Neural progenitor cell (in vitro differentiated cells): ENCODE measurements at regions not wholly inside any gene's neighbourhood (a gene's known extent, or its start where the extent isn't known, plus 50 kb on each side); places are given as distances from the start of the nearest gene placed in this dataset.

Experiments used
- DNase-seq: peaks from one replicate; pipeline ENCODE4 v3.0.0-alpha.2; 2016; ENCODE audit warnings: low spot score
- H2AFZ ChIP-seq: fragments of 200-600 bp; sonication (generic); replicated peaks from 2 replicates; pipeline ENCODE4 v1.6.1; 2016; ENCODE audit warnings: antibody characterized with exemption
- H3F3A ChIP-seq: fragments of 200-600 bp; sonication (generic); 2 replicates; pipeline ENCODE4 v1.6.1; 2016; ENCODE audit warnings: antibody characterized with exemption, low read depth
- H3K27ac ChIP-seq: fragments of 200-600 bp; sonication (generic); 2 replicates; pipeline ENCODE4 v1.5.1; 2016; ENCODE audit warnings: mild to moderate bottlenecking
- H3K27me3 ChIP-seq: fragments of 200-600 bp; sonication (generic); 2 replicates; pipeline ENCODE4 v1.6.1; 2016; ENCODE audit warnings: mild to moderate bottlenecking, moderate library complexity
- H3K36me3 ChIP-seq: fragments of 200-600 bp; sonication (generic); 2 replicates; pipeline ENCODE4 v1.5.1; 2016
- H3K4me1 ChIP-seq: fragments of 200-600 bp; sonication (generic); 2 replicates; pipeline ENCODE4 v1.6.1; 2016; ENCODE audit warnings: mixed run types
- H3K4me2 ChIP-seq: fragments of 200-600 bp; sonication (generic); 2 replicates; pipeline ENCODE4 v1.6.1; 2016
- H3K4me3 ChIP-seq: fragments of 200-600 bp; sonication (generic); 2 replicates; pipeline ENCODE4 v1.5.1; 2016
- H3K79me2 ChIP-seq: fragments of 200-600 bp; sonication (generic); 2 replicates; pipeline ENCODE4 v1.6.1; 2016; ENCODE audit warnings: low read depth
- H3K9ac ChIP-seq: fragments of 200-600 bp; sonication (generic); 2 replicates; pipeline ENCODE4 v1.6.1; 2016
- H3K9me3 ChIP-seq: fragments of 200-600 bp; sonication (generic); 2 replicates; pipeline ENCODE4 v1.5.1; 2016; ENCODE audit warnings: low read depth
- H4K20me1 ChIP-seq: fragments of 200-600 bp; sonication (generic); 2 replicates; pipeline ENCODE4 v1.6.1; 2016; ENCODE audit warnings: low read depth
- H3K27ac Mint-ChIP-seq: 3 replicates; pipeline ENCODE4 v1.8.0; 2021; ENCODE audit warnings: mixed read lengths
- H3K27me3 Mint-ChIP-seq: 2 replicates; pipeline ENCODE4 v1.8.0; 2022; ENCODE audit warnings: low read depth, mild to moderate bottlenecking, inconsistent platforms, moderate library complexity, mixed read lengths; ENCODE audit not compliant: insufficient read depth
- H3K36me3 Mint-ChIP-seq: 3 replicates; pipeline ENCODE4 v1.8.0; 2021; ENCODE audit warnings: mixed read lengths
- H3K4me1 Mint-ChIP-seq: 3 replicates; pipeline ENCODE4 v1.8.0; 2021; ENCODE audit warnings: mixed read lengths
- H3K4me3 Mint-ChIP-seq: 3 replicates; pipeline ENCODE4 v1.8.0; 2021; ENCODE audit warnings: mild to moderate bottlenecking, moderate library complexity, mixed read lengths
- H3K9me3 Mint-ChIP-seq: 3 replicates; pipeline ENCODE4 v1.8.0; 2020; ENCODE audit warnings: mixed read lengths
- CTCF ChIP-seq: fragments of 200-600 bp; sonication (generic); IDR thresholded peaks from 2 replicates; pipeline ENCODE4 v1.5.1; 2017; ENCODE audit warnings: antibody characterized with exemption, mild to moderate bottlenecking
- EZH2 ChIP-seq: fragments of 200-600 bp; sonication (generic); IDR thresholded peaks from 2 replicates; pipeline ENCODE4 v1.6.1; 2017; ENCODE audit warnings: antibody characterized with exemption, mild to moderate bottlenecking, moderate library complexity
- EZH2phosphoT487 ChIP-seq: fragments of 200-600 bp; sonication (generic); IDR thresholded peaks from 2 replicates; pipeline ENCODE4 v1.6.1; 2017; ENCODE audit warnings: antibody characterized with exemption

GRCh38 chrX:149992918-149993317 is 54.6 kb upstream of the EOLA2 start:
- no peak for TF ChIP-seq EZH2
- no peak overlapping the region for H3K9ac ChIP-seq
- no peak overlapping the region for H3K27ac Mint-ChIP-seq
- H3K27me3 Mint-ChIP-seq: no peaks in the 10 kb centered on the region
- H3K79me2 ChIP-seq: no peaks in the 10 kb centered on the region
- no peak overlapping the region for H3K4me2 ChIP-seq
- H3F3A ChIP-seq: no peaks in the 10 kb centered on the region
- no peaks in the 10 kb centered on the region for H3K36me3 ChIP-seq
- H3K9me3 ChIP-seq: no peaks in the 10 kb centered on the region
- H2AFZ ChIP-seq: no peak overlapping the region
- peaks cover 4% of the 10 kb centered on the region for H3K36me3 Mint-ChIP-seq
- peaks cover 8% of the 10 kb centered on the region for H3K9me3 Mint-ChIP-seq
- no peak overlapping the region for H3K27ac ChIP-seq
- H3K4me3 ChIP-seq: no peak overlapping the region
- no peak for DNase-seq
- no peaks in the 10 kb centered on the region for H3K27me3 ChIP-seq
- H3K4me1 Mint-ChIP-seq: no peaks in the 10 kb centered on the region
- H3K4me1 ChIP-seq: peaks cover 8% of the 10 kb centered on the region
- no peak overlapping the region for H3K4me3 Mint-ChIP-seq
- H4K20me1 ChIP-seq: no peaks in the 10 kb centered on the region

- Mint-ChIP-seq H3K9me3 (peaks cover 8% of the 10 kb centered on the region), H3K36me3 (peaks cover 4% of the 10 kb centered on the region), H3K27ac (no peak overlapping the region), H3K4me3 (no peak overlapping the region), H3K27me3 (no peaks in the 10 kb centered on the region), H3K4me1 (no peaks in the 10 kb centered on the region)
- Histone ChIP-seq H3K9me3 (no peaks in the 10 kb centered on the region), H3K27me3 (no peaks in the 10 kb centered on the region), H3K4me2 (no peak overlapping the region), H4K20me1 (no peaks in the 10 kb centered on the region), H3K36me3 (no peaks in the 10 kb centered on the region), H2AFZ (no peak overlapping the region), H3F3A (no peaks in the 10 kb centered on the region), H3K9ac (no peak overlapping the region), H3K4me1 (peaks cover 8% of the 10 kb centered on the region), H3K4me3 (no peak overlapping the region), H3K27ac (no peak overlapping the region), H3K79me2 (no peaks in the 10 kb centered on the region)
- DNase-seq: no peak
- no peak for TF ChIP-seq EZH2phosphoT487
- TF ChIP-seq CTCF: no peak
- TF ChIP-seq EZH2: no peak
These were observed 55.7 kb upstream of the EOLA2 start for GRCh38 chrX:149993989-149994388.

GRCh38 chrX:149996515-149996914 is 58.2 kb upstream of the EOLA2 start:
- H3K9me3 Mint-ChIP-seq: peaks cover 8% of the 10 kb centered on the region
- H3K27ac Mint-ChIP-seq: no peak overlapping the region
- Histone ChIP-seq H2AFZ (no peak overlapping the region), H3K9ac (no peak overlapping the region), H3K4me2 (no peak overlapping the region), H4K20me1 (no peaks in the 10 kb centered on the region), H3K79me2 (no peaks in the 10 kb centered on the region), H3F3A (peaks cover 9% of the 10 kb centered on the region), H3K4me3 (no peak overlapping the region), H3K4me1 (no peaks in the 10 kb centered on the region), H3K27ac (no peak overlapping the region), H3K27me3 (no peaks in the 10 kb centered on the region), H3K9me3 (no peaks in the 10 kb centered on the region), H3K36me3 (no peaks in the 10 kb centered on the region)
- peaks cover 4% of the 10 kb centered on the region for H3K36me3 Mint-ChIP-seq
- H3K4me1 Mint-ChIP-seq: no peaks in the 10 kb centered on the region
- TF ChIP-seq EZH2: no peak
- no peak for TF ChIP-seq EZH2phosphoT487
- no peak for TF ChIP-seq CTCF
- no peaks in the 10 kb centered on the region for H3K27me3 Mint-ChIP-seq
- no peak for DNase-seq
- H3K4me3 Mint-ChIP-seq: no peak overlapping the region

GRCh38 chrX:150005027-150005426 is 66.7 kb upstream of the EOLA2 start:
- no peaks in the 10 kb centered on the region for H3K27me3 Mint-ChIP-seq
- H3K79me2 ChIP-seq: no peaks in the 10 kb centered on the region
- no peaks in the 10 kb centered on the region for H3K9me3 ChIP-seq
- TF ChIP-seq CTCF (no peak), EZH2 (no peak), EZH2phosphoT487 (no peak)
- H3K36me3 Mint-ChIP-seq: no peaks in the 10 kb centered on the region
- H2AFZ ChIP-seq: no peak overlapping the region
- H4K20me1 ChIP-seq: no peaks in the 10 kb centered on the region
- no peaks in the 10 kb centered on the region for H3K9me3 Mint-ChIP-seq
- no peaks in the 10 kb centered on the region for H3K36me3 ChIP-seq
- no peak for DNase-seq
- no peak overlapping the region for H3K9ac ChIP-seq
- H3K27me3 ChIP-seq: no peaks in the 10 kb centered on the region
- H3K4me3 ChIP-seq: no peak overlapping the region
- H3K27ac Mint-ChIP-seq: no peak overlapping the region
- H3K27ac ChIP-seq: no peak overlapping the region
- no peaks in the 10 kb centered on the region for H3K4me1 ChIP-seq
- H3K4me3 Mint-ChIP-seq: no peak overlapping the region
- no peak overlapping the region for H3K4me2 ChIP-seq
- peaks cover 8% of the 10 kb centered on the region for H3F3A ChIP-seq
- H3K4me1 Mint-ChIP-seq: no peaks in the 10 kb centered on the region
